K562 (cell line): ENCODE measurements at regions not wholly inside any gene's neighbourhood (a gene's known extent, or its start where the extent isn't known, plus 50 kb on each side); places are given as distances from the start of the nearest gene placed in this dataset.

Source experiments
- ELF2 ChIP-seq: fragments of 250-450 bp; sonication (Bioruptor Pico); IDR thresholded peaks from 2 replicates; pipeline ENCODE4 v1.5.0; 2021; ENCODE audit warnings: mild to moderate bottlenecking
- JUNB ChIP-seq: fragments of 450-650 bp; formaldehyde crosslinking; conservative IDR thresholded peaks from 2 replicates; pipeline ENCODE4 v1.4.0; 2020; ENCODE audit warnings: mild to moderate bottlenecking
- PHB ChIP-seq: fragments of 250-450 bp; sonication (Bioruptor Pico); IDR thresholded peaks from 2 replicates; pipeline ENCODE4 v1.5.0; 2021
- PYGO2 ChIP-seq: fragments of 450-650 bp; IDR thresholded peaks from 2 replicates; pipeline ENCODE4 v1.6.1; 2016; ENCODE audit warnings: mild to moderate bottlenecking, missing genetic modification characterization, moderate library complexity, missing compliant biosample characterization
- RAD21 ChIP-seq, 2 experiments: fragments of 250-450 bp in 1 of 2; fragments of 450-650 bp in 1 of 2; sonication (Bioruptor Pico) in 1 of 2; formaldehyde crosslinking in 1 of 2; IDR thresholded peaks in 1 of 2; conservative IDR thresholded peaks in 1 of 2; 2 replicates each; pipeline versions ENCODE4 v1.4.0 to v1.8.0; 2020 to 2022; ENCODE audit warnings: mild to moderate bottlenecking in 2 of 2, moderate library complexity in 1 of 2
- SMC3 ChIP-seq: conservative IDR thresholded peaks from 2 replicates; pipeline ENCODE4 v1.6.1; 2011; ENCODE audit warnings: low read depth, low read length, improper control_type of control experiment; ENCODE audit not compliant: insufficient read depth
- ZNF253 ChIP-seq: fragments of 250-450 bp; sonication (Bioruptor Pico); conservative IDR thresholded peaks from 2 replicates; pipeline ENCODE4 v1.6.1; 2021; ENCODE audit warnings: mild to moderate bottlenecking
- ZNF274 ChIP-seq: IDR thresholded peaks from 2 replicates; pipeline ENCODE4 v1.6.1; 2011; ENCODE audit warnings: low read depth, mild to moderate bottlenecking, low read length, moderate library complexity, borderline replicate concordance

DNA sequence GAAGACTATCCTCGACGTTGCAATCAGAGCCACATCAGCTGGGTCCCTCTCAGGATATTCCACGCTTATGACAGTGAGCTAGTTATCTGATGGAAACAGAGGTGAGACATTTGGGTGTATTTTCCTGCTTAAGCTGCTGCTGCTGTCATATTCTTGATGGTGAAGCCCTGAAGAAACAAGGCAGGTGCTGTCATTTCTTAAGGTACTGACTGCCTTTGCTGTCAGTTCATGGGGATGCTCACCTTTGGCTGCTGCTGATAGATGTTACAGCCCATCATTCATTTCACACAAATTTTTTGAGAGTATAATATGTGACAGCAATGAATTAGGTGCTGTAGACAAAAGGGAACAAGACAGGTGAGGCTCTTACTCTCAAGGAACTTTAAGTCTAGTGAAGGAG, 577.4 kb downstream of the LMO4 start:
- TF ChIP-seq ELF2 (CRISPR knock-in tag) (no peak), PYGO2 (tag) (no peak), JUNB (CRISPR knock-in tag) (no peak), ZNF274 (no peak), ZNF253 (CRISPR knock-in tag) (no peak), PHB (CRISPR knock-in tag) (no peak), SMC3 (no peak), RAD21 (CRISPR knock-in tag; conservative IDR thresholded peaks at IDR 0.05 in 1 of 2, IDR thresholded peaks at IDR 0.05 in 1 of 2) (no peak)
